ENCODE measurements at regions not wholly inside any gene's neighbourhood (a gene's known extent, or its start where the extent isn't known, plus 50 kb on each side); places are given as distances from the start of the nearest gene placed in this dataset.

DNA sequence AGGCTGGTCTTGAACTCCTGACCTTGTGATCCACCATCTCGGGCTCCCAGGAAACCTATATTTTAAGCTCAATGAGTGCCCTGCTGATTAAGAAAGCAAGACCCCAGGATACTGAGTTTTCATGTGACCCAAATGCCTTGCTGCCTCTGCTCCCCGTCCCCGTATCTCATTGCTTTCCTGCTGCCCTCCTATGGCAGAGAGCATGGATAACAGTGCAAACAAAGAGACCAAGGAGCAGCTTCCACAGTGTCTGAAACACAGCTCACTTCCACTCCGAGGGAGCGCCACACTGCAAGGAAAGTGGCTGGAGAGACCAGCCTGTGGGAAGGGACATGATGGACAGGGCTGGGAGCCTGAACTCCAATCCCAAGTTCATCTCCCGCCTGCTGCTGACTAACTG, 246.8 kb downstream of the TMEM182 start:
- 69 to 73% (median 73%) methylated on average over 6 of the region's 6 CpGs for WGBS, 3 donors
- peaks cover 13% of the 10 kb centered on the region for H3K4me1 ChIP-seq

DNA sequence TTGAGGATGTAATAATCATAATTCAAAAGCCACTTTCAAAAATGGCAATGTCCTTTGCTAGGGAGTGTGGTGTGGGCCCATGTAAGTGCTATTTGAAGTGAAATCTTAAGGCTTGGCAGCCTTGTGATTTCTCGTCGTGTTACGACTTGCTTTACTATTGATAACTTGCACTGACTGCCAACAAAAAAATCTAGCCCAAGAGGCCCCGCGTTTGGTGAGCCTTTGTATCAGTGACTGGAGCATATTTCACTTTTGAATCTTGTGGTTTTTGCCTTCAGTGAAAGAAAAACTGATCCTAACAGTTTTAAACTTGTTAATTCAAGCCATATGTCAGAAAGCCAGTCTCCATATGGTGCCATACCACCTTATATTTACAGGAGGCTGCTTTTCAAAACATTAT, 248.0 kb downstream of the TMEM182 start:
- no peaks in the 10 kb centered on the region for H3K9me3 ChIP-seq
- ATAC-seq (no peak), DNase-seq (no peak)
- 61 to 67% (median 65%) methylated on average over 5 of the region's 5 CpGs for WGBS, 3 donors
- H3K27ac ChIP-seq = no peak overlapping the region
- intact Hi-C loops (cut with DNase I) = no loop called here
- no peak for TF ChIP-seq CTCF (IDR thresholded peaks at IDR 0.05)
- H3K36me3 ChIP-seq (ENCODE audit: insufficient read depth in 1 of 2, low read depth in 1 of 2) = no peaks in the 10 kb centered on the region
- no peaks in the 10 kb centered on the region for H3K27me3 ChIP-seq (ENCODE audit: insufficient read depth in 3 of 3, low read length in 2 of 3)
- peaks cover 2% of the 10 kb centered on the region for H3K4me1 ChIP-seq
- no peak overlapping the region for H3K4me3 ChIP-seq

More for the DNA sequence above, 246.8 kb downstream of the TMEM182 start:
- no peaks in the 10 kb centered on the region for H3K36me3 ChIP-seq (ENCODE audit: insufficient read depth in 1 of 2, low read depth in 1 of 2)
- ATAC-seq (no peak), DNase-seq (no peak)
- intact Hi-C loops (cut with DNase I) = no loop called here
- no peak overlapping the region for H3K27ac ChIP-seq
- no peak overlapping the region for H3K4me3 ChIP-seq
- TF ChIP-seq CTCF (IDR thresholded peaks at IDR 0.05) = no peak
- H3K9me3 ChIP-seq = no peaks in the 10 kb centered on the region
- H3K27me3 ChIP-seq (ENCODE audit: insufficient read depth in 3 of 3, low read length in 2 of 3) = no peaks in the 10 kb centered on the region

DNA sequence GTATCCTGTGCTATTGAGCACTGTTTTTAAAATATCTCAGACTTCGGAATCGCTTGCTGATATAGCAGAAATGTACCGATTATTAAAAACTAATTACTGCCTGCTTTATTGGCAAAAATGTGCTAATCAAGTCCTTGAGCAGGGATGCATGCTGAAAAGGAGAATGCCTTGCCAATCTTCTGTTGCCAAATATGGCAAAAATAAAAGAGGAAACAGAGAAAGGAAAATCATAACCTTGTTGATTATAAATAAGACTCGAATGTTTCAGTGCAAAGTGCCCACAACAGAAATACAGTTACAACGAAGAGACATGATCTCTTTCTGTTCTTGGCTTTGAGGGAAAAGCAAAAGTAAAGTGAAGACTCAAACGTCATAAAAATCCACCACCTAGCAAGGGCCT, 248.5 kb downstream of the TMEM182 start:
- ATAC-seq = no peak
- Histone ChIP-seq H3K27me3 (ENCODE audit: insufficient read depth in 3 of 3, low read length in 2 of 3) (no peaks in the 10 kb centered on the region), H3K4me1 (no peaks in the 10 kb centered on the region), H3K4me3 (no peak overlapping the region), H3K36me3 (ENCODE audit: insufficient read depth in 1 of 2, low read depth in 1 of 2) (no peaks in the 10 kb centered on the region), H3K9me3 (no peaks in the 10 kb centered on the region), H3K27ac (no peak overlapping the region)
- intact Hi-C loops (cut with DNase I) = no loop called here
- 79 to 81% (median 80%) methylated on average over 6 of the region's 6 CpGs for WGBS, 3 donors
- no peak for DNase-seq
- TF ChIP-seq CTCF (IDR thresholded peaks at IDR 0.05) = no peak

DNA sequence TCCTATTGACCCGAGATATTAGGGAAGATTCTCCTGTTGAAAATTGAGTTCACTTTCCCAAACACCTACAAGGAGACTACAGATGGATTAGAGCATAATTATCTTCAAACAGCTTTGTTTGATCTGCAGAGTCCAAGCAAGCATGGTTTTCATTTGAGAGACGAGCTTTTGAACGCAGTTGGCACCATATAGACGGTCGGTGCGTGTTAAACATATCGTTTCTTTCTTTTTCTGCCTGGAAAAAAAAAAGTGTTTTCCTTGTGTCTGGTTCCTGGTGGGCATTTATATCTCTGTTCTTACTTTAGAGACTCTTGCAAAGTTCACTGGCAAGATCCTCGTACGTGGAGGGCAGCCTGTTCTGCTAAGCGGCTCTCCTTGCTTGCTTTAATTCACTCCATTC, 248.9 kb downstream of the TMEM182 start:
- ATAC-seq (no peak), DNase-seq (no peak)
- 85 to 87% (median 86%) methylated on average over 10 of the region's 10 CpGs for WGBS, 3 donors
- Histone ChIP-seq H3K9me3 (no peaks in the 10 kb centered on the region), H3K4me1 (no peaks in the 10 kb centered on the region), H3K27me3 (ENCODE audit: insufficient read depth in 3 of 3, low read length in 2 of 3) (no peaks in the 10 kb centered on the region), H3K27ac (no peak overlapping the region), H3K36me3 (ENCODE audit: insufficient read depth in 1 of 2, low read depth in 1 of 2) (no peaks in the 10 kb centered on the region), H3K4me3 (no peak overlapping the region)
- TF ChIP-seq CTCF (IDR thresholded peaks at IDR 0.05) = no peak
- intact Hi-C loops (cut with DNase I) = no loop called here

DNA sequence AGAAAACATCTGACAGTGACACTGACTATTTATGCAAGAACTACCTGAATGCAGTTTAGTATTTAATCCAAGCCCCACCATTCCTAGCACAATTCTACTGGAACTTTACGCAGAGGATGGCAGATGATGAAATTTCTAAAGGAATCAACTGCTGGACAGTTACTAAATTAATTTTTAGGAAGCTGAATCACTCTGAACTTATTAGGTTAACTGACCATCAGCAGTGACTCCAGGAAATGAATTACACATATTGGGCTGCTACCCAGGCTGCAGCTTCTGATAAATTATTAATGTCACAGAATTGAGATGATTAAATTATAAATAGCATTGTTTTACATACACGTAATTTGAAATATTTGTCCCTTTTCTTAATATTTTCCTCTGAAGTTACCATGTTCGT, 250.8 kb downstream of the TMEM182 start:
- WGBS, 3 donors = 87 to 89% (median 87%) methylated on average over 3 of the region's 3 CpGs
- Histone ChIP-seq H3K36me3 (ENCODE audit: insufficient read depth in 1 of 2, low read depth in 1 of 2) (no peaks in the 10 kb centered on the region), H3K27me3 (ENCODE audit: insufficient read depth in 3 of 3, low read length in 2 of 3) (no peaks in the 10 kb centered on the region), H3K27ac (no peak overlapping the region), H3K4me1 (no peaks in the 10 kb centered on the region), H3K9me3 (no peaks in the 10 kb centered on the region), H3K4me3 (no peak overlapping the region)
- no peak for ATAC-seq
- intact Hi-C loops (cut with DNase I) = no loop called here
- no peak for DNase-seq
- TF ChIP-seq CTCF (IDR thresholded peaks at IDR 0.05) = no peak
